Kidney (tissue), 13 donors: ENCODE measurements at regions not wholly inside any gene's neighbourhood (a gene's known extent, or its start where the extent isn't known, plus 50 kb on each side); places are given as distances from the start of the nearest gene placed in this dataset.

Source experiments
- DNase-seq, 5 donors: peaks; one replicate each; pipeline ENCODE4 v3.0.0-alpha.2; 2013 to 2020
- FAIRE-seq: peaks from 2 replicates; lab custom pipeline; 2012; peaks lifted over from hg19 to GRCh38; lab: Jason Lieb, UNC
- H3K27ac ChIP-seq, 2 donors: one replicate each; pipeline ENCODE4 v1.7.0; 2013; ENCODE audit warnings: low read depth in 2 of 2, low read length in 2 of 2, inconsistent platforms in 1 of 2
- H3K27me3 ChIP-seq: one replicate; pipeline ENCODE4 v1.7.1; 2013; ENCODE audit warnings: low read length, inconsistent platforms; ENCODE audit not compliant: control insufficient read depth, insufficient read depth
- H3K36me3 ChIP-seq, 3 donors: one replicate each; pipeline versions ENCODE4 v1.7.0 to v1.7.1; 2013; ENCODE audit warnings: low read length in 3 of 3, control low read depth in 1 of 3, inconsistent platforms in 1 of 3; ENCODE audit not compliant: insufficient read depth in 3 of 3, control insufficient read depth in 2 of 3
- H3K4me1 ChIP-seq, 3 donors: one replicate each; pipeline versions ENCODE4 v1.7.0 to v1.7.1; 2013; ENCODE audit warnings: low read length in 3 of 3, inconsistent platforms in 1 of 3, low read depth in 1 of 3; ENCODE audit not compliant: control insufficient read depth in 2 of 3, insufficient read depth in 2 of 3
- H3K4me3 ChIP-seq, 3 donors: one replicate each; pipeline versions ENCODE4 v1.7.0 to v1.8.1; 2013; ENCODE audit warnings: low read length in 3 of 3, control low read depth in 1 of 3, inconsistent platforms in 1 of 3
- H3K9ac ChIP-seq, 3 donors: one replicate each; pipeline versions ENCODE4 v1.7.0 to v1.7.1; 2013; ENCODE audit warnings: low read length in 3 of 3, control low read depth in 1 of 3, inconsistent platforms in 1 of 3
- H3K9me3 ChIP-seq, 3 donors: one replicate each; pipeline versions ENCODE4 v1.7.0 to v1.7.1; 2013; ENCODE audit warnings: low read length in 3 of 3, control low read depth in 1 of 3, inconsistent platforms in 1 of 3; ENCODE audit not compliant: control insufficient read depth in 2 of 3, insufficient read depth in 1 of 3
- CTCF ChIP-seq: IDR thresholded peaks from 3 replicates; pipeline ENCODE4 v1.5.1; 2012; ENCODE audit warnings: mild to moderate bottlenecking, moderate library complexity, borderline replicate concordance; ENCODE audit not compliant: insufficient read depth; ENCODE audit errors: extremely low read depth
- intact Hi-C: fragments of 100-400 bp; cut with DNase I; formaldehyde crosslinking; loops from one replicate; pipeline ENCODE4 v1.11.1; 2022
- donor health status: control.
- donor health status: control.
- donor health status: control.
- donor health status: control.
- donor health status: control.
- donor health status: DM: yes; HTN: yes; CAD: no.
- donor health status: Normal renal cell carcinoma (clear cell type).

GRCh38 chr6:142700671-142701312, 244.2 kb downstream of the HIVEP2 start:
- H3K4me3 ChIP-seq, result no peak overlapping the region
- TF ChIP-seq CTCF, result no peak
- H3K9me3 ChIP-seq, result no peaks in the 10 kb centered on the region
- no peak for FAIRE-seq
- H3K36me3 ChIP-seq, result no peaks in the 10 kb centered on the region
- intact Hi-C loops, result no loop called here
- H3K27ac ChIP-seq, result no peak overlapping the region
- peak in 1 of 5 donors; percentile 61 for DNase-seq
- peaks cover 0 to 3% (median 0%) of the 10 kb centered on the region in 3 donors for H3K4me1 ChIP-seq
- H3K9ac ChIP-seq, result no peak overlapping the region
- no peaks in the 10 kb centered on the region for H3K27me3 ChIP-seq
